Psoas muscle (tissue), 7 donors: ENCODE measurements at regions not wholly inside any gene's neighbourhood (a gene's known extent, or its start where the extent isn't known, plus 50 kb on each side); places are given as distances from the start of the nearest gene placed in this dataset.

ENCODE experiments used
- ATAC-seq, 4 donors: fragments of 200-7000 bp; cut with Tn5 transposase; one replicate each; pipeline ENCODE4 v1.9.1; 2020; ENCODE audit warnings: moderate library complexity in 3 of 4, mild to moderate bottlenecking in 2 of 4
- DNase-seq, 2 donors: peaks; one replicate each; pipeline ENCODE4 v3.0.0-alpha.2; 2020
- H3K27ac ChIP-seq: fragments of 200-600 bp; one replicate; pipeline ENCODE4 v1.8.0; 2022
- H3K27me3 ChIP-seq, 3 donors: fragments of 200-600 bp in 1 of 3; one replicate each; pipeline versions ENCODE4 v1.6.1 to v1.8.0; 2013 to 2022; ENCODE audit warnings: low read length in 2 of 3, mild to moderate bottlenecking in 2 of 3, moderate library complexity in 1 of 3; ENCODE audit not compliant: insufficient read depth in 3 of 3
- H3K36me3 ChIP-seq, 2 donors: fragments of 200-600 bp in 1 of 2; one replicate each; pipeline versions ENCODE4 v1.6.1 to v1.8.0; 2013 to 2022; ENCODE audit warnings: low read depth in 1 of 2, mild to moderate bottlenecking in 1 of 2, moderate library complexity in 1 of 2; ENCODE audit not compliant: insufficient read depth in 1 of 2
- H3K4me1 ChIP-seq: fragments of 200-600 bp; one replicate; pipeline ENCODE4 v1.8.0; 2022
- H3K4me3 ChIP-seq: fragments of 200-600 bp; one replicate; pipeline ENCODE4 v1.8.0; 2022; ENCODE audit warnings: mild to moderate bottlenecking
- H3K9me3 ChIP-seq: fragments of 200-600 bp; one replicate; pipeline ENCODE4 v1.8.0; 2022
- CTCF ChIP-seq: fragments of 200-600 bp; IDR thresholded peaks from one replicate; pipeline ENCODE4 v1.8.0; 2022; ENCODE audit warnings: antibody characterized with exemption
- WGBS, 3 donors: extraction: QIAGEN DNeasy Blood & Tissue Kit; methylation state at CpG; one replicate each; pipeline versions ENCODE4 v1.1.6 to v1.1.7; 2013; 5-methylcytosine and 5-hydroxymethylcytosine counted together
- intact Hi-C, 2 donors: fragments of 100-400 bp; cut with DNase I; formaldehyde crosslinking; loops; one replicate each; pipeline versions ENCODE4 v1.11.0 to v1.14.2; 2022
- donor health status: healthy with polysubstance abuse.
- donor health status: DM: no; HTN: no; CAD: no; lungs with moderate emphysema.
- donor health status: Bipolar disorder and iron deficiency.
- donor health status: healthy.
- donor health status: DM: yes; HTN: yes; CAD: no.
- donor health status: DM: no; HTN: no; CAD: no.
- donor health status: DM: yes; HTN: yes; CAD: no.

GRCh38 chr10:3570131-3570729, 214.8 kb downstream of the KLF6 start:
- intact Hi-C loops = loop anchor here in 1 of 2 donors (5.0 kb wide), 1 partner anchor 98 kb away; no protein-coding TSS in a partner anchor
- Histone ChIP-seq H3K27me3 (no peaks in the 10 kb centered on the region), H3K4me1 (peaks cover 45% of the 10 kb centered on the region), H3K4me3 (no peak overlapping the region), H3K36me3 (no peaks in the 10 kb centered on the region), H3K27ac (peak overlapping the region; percentile 23), H3K9me3 (no peaks in the 10 kb centered on the region)
- DNase-seq = no peak
- TF ChIP-seq CTCF = no peak
- ATAC-seq = no peak
- WGBS, 3 donors = 79 to 83% (median 81%) methylated on average over 13 of the region's 13 CpGs

GRCh38 chr10:3568983-3569382, 216.0 kb downstream of the KLF6 start:
- DNase-seq = no peak
- Histone ChIP-seq H3K27me3 (no peaks in the 10 kb centered on the region), H3K4me3 (no peak overlapping the region), H3K27ac (no peak overlapping the region), H3K4me1 (peaks cover 33% of the 10 kb centered on the region), H3K36me3 (no peaks in the 10 kb centered on the region), H3K9me3 (no peaks in the 10 kb centered on the region)
- ATAC-seq = peak in 2 of 4 donors; percentile 47 to 53
- intact Hi-C loops = no loop called here
- TF ChIP-seq CTCF = no peak
- 29 to 40% (median 32%) methylated on average over 3 of the region's 3 CpGs for WGBS, 3 donors

- intact Hi-C loops = no loop called here
- Histone ChIP-seq H3K36me3 (no peaks in the 10 kb centered on the region), H3K4me1 (peaks cover 27% of the 10 kb centered on the region), H3K27ac (no peak overlapping the region), H3K9me3 (no peaks in the 10 kb centered on the region), H3K27me3 (no peaks in the 10 kb centered on the region), H3K4me3 (no peak overlapping the region)
- DNase-seq = no peak
- TF ChIP-seq CTCF = no peak
- ATAC-seq = no peak
- 72 to 77% (median 74%) methylated on average over 7 of the region's 7 CpGs for WGBS, 3 donors
Observed at GRCh38 chr10:3568392-3568791, 216.6 kb downstream of the KLF6 start.

GRCh38 chr10:3567291-3567963, 217.6 kb downstream of the KLF6 start:
- WGBS, 3 donors = 80 to 90% (median 85%) methylated on average over 9 of the region's 9 CpGs
- Histone ChIP-seq H3K27me3 (no peaks in the 10 kb centered on the region), H3K4me1 (peaks cover 21% of the 10 kb centered on the region), H3K36me3 (no peaks in the 10 kb centered on the region), H3K4me3 (no peak overlapping the region), H3K9me3 (no peaks in the 10 kb centered on the region), H3K27ac (no peak overlapping the region)
- ATAC-seq (no peak), DNase-seq (no peak)
- TF ChIP-seq CTCF = no peak
- intact Hi-C loops = no loop called here
